GM23248 (cell line): ENCODE measurements at regions not wholly inside any gene's neighbourhood (a gene's known extent, or its start where the extent isn't known, plus 50 kb on each side); places are given as distances from the start of the nearest gene placed in this dataset.

Experiments used
- EZH2 ChIP-seq: fragments of 200-600 bp; sonication (generic); IDR thresholded peaks from 2 replicates; pipeline ENCODE4 v1.6.1; 2018; ENCODE audit warnings: antibody characterized with exemption, mild to moderate bottlenecking; ENCODE audit not compliant: insufficient read depth, poor library complexity, severe bottlenecking
- EZH2phosphoT487 ChIP-seq: fragments of 200-600 bp; sonication (generic); IDR thresholded peaks from 2 replicates; pipeline ENCODE4 v1.6.1; 2018; ENCODE audit warnings: antibody characterized with exemption, moderate library complexity, mild to moderate bottlenecking, low read depth; ENCODE audit not compliant: insufficient read depth

- no peak for TF ChIP-seq EZH2
- no peak for TF ChIP-seq EZH2phosphoT487
Observed at GRCh38 chr17:22310717-22311686, 618.7 kb downstream of the KCNJ18 start.
